Liver (tissue), 3 donors: ENCODE measurements at regions not wholly inside any gene's neighbourhood (a gene's known extent, or its start where the extent isn't known, plus 50 kb on each side); places are given as distances from the start of the nearest gene placed in this dataset.
"Not testable (repeated sequence)": the region's sequence is repeated elsewhere in the genome, so short reads cannot be mapped to it uniquely, and the experiment has no call there.

Experiments used
- FOXA1 ChIP-seq: IDR thresholded peaks from 2 replicates; pipeline ENCODE4 v1.6.1; 2016; ENCODE audit warnings: antibody characterized with exemption
- GABPA ChIP-seq, 2 donors: IDR thresholded peaks in 1 of 2; conservative IDR thresholded peaks in 1 of 2; 2 replicates each; pipeline ENCODE4 v1.6.1; 2016; ENCODE audit warnings: antibody characterized with exemption in 2 of 2, mild to moderate bottlenecking in 1 of 2, moderate library complexity in 1 of 2
- HNF4A ChIP-seq, 2 donors: conservative IDR thresholded peaks; 2 replicates each; pipeline ENCODE4 v1.6.1; 2016; ENCODE audit warnings: antibody characterized with exemption in 2 of 2, mild to moderate bottlenecking in 2 of 2
- HNF4G ChIP-seq: IDR thresholded peaks from 2 replicates; pipeline ENCODE4 v1.6.1; 2016; ENCODE audit warnings: antibody characterized with exemption
- JUND ChIP-seq, 2 donors: IDR thresholded peaks; 2 replicates each; pipeline ENCODE4 v1.6.1; 2016; ENCODE audit warnings: antibody characterized with exemption in 2 of 2
- SP1 ChIP-seq: IDR thresholded peaks from 2 replicates; pipeline ENCODE4 v1.6.1; 2018; ENCODE audit warnings: antibody characterized with exemption, mild to moderate bottlenecking
- TAF1 ChIP-seq: conservative IDR thresholded peaks from 2 replicates; pipeline ENCODE4 v1.6.1; 2016; ENCODE audit warnings: antibody characterized with exemption, mild to moderate bottlenecking
- YY1 ChIP-seq: IDR thresholded peaks from 2 replicates; pipeline ENCODE4 v1.6.1; 2016; ENCODE audit warnings: antibody characterized with exemption, mild to moderate bottlenecking
- TF ChIP-seq, protein P1 (sequence below): IDR thresholded peaks from 2 replicates; pipeline ENCODE4 v1.6.1; 2016; ENCODE audit warnings: antibody characterized with exemption
- TF ChIP-seq, protein P2 (sequence below): fragments of 150-350 bp; IDR thresholded peaks from 2 replicates; pipeline ENCODE4 v1.5.1; 2017; ENCODE audit warnings: improper control_type of control experiment, low read depth, low read length; ENCODE audit not compliant: missing input control
- TF ChIP-seq, protein P3 (sequence below): IDR thresholded peaks from 2 replicates; pipeline ENCODE4 v1.6.1; 2016; ENCODE audit warnings: antibody characterized with exemption
- TF ChIP-seq, protein P4 (sequence below): IDR thresholded peaks from 2 replicates; pipeline ENCODE4 v1.6.1; 2016; ENCODE audit warnings: antibody characterized with exemption
- TF ChIP-seq, protein P5 (sequence below): IDR thresholded peaks from 2 replicates; pipeline ENCODE4 v1.6.1; 2016; ENCODE audit warnings: antibody characterized with exemption, mild to moderate bottlenecking
- donor health status: healthy.
- donor health status: healthy.

DNA sequence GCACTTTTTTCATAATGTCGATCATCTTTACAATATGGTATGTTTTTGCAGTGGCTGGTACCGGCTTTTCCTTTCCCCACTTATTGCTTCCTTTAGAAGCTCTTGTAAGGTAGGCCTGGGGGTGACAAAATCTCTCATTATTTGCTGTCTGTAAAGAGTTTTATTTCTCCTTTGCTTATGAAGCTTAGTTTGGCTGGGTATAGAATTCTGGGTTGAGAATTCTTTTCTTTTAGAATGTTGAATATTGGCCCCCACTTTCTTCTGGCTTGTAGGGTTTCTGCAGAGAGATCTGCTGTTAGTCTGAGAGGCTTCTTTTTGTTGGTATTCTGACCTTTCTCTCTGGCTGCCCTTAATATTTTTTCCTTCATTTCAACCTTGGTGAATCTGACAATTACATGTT is 58.5 kb upstream of the OR14J1 start:
- TF ChIP-seq, protein P1, sequence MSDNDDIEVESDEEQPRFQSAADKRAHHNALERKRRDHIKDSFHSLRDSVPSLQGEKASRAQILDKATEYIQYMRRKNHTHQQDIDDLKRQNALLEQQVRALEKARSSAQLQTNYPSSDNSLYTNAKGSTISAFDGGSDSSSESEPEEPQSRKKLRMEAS = not testable (repeated sequence)
- TF ChIP-seq TAF1; YY1; JUND (IDR thresholded peaks at IDR 0.05); FOXA1; HNF4A (conservative IDR thresholded peaks at IDR 0.05); SP1; HNF4G; GABPA (IDR thresholded peaks at IDR 0.05 in 1 of 2, conservative IDR thresholded peaks at IDR 0.05 in 1 of 2): not testable (repeated sequence)
- TF ChIP-seq, protein P2, sequence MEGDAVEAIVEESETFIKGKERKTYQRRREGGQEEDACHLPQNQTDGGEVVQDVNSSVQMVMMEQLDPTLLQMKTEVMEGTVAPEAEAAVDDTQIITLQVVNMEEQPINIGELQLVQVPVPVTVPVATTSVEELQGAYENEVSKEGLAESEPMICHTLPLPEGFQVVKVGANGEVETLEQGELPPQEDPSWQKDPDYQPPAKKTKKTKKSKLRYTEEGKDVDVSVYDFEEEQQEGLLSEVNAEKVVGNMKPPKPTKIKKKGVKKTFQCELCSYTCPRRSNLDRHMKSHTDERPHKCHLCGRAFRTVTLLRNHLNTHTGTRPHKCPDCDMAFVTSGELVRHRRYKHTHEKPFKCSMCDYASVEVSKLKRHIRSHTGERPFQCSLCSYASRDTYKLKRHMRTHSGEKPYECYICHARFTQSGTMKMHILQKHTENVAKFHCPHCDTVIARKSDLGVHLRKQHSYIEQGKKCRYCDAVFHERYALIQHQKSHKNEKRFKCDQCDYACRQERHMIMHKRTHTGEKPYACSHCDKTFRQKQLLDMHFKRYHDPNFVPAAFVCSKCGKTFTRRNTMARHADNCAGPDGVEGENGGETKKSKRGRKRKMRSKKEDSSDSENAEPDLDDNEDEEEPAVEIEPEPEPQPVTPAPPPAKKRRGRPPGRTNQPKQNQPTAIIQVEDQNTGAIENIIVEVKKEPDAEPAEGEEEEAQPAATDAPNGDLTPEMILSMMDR = not testable (repeated sequence)
- TF ChIP-seq, protein P3, sequence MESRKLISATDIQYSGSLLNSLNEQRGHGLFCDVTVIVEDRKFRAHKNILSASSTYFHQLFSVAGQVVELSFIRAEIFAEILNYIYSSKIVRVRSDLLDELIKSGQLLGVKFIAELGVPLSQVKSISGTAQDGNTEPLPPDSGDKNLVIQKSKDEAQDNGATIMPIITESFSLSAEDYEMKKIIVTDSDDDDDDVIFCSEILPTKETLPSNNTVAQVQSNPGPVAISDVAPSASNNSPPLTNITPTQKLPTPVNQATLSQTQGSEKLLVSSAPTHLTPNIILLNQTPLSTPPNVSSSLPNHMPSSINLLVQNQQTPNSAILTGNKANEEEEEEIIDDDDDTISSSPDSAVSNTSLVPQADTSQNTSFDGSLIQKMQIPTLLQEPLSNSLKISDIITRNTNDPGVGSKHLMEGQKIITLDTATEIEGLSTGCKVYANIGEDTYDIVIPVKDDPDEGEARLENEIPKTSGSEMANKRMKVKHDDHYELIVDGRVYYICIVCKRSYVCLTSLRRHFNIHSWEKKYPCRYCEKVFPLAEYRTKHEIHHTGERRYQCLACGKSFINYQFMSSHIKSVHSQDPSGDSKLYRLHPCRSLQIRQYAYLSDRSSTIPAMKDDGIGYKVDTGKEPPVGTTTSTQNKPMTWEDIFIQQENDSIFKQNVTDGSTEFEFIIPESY = not testable (repeated sequence)
- TF ChIP-seq, protein P4, sequence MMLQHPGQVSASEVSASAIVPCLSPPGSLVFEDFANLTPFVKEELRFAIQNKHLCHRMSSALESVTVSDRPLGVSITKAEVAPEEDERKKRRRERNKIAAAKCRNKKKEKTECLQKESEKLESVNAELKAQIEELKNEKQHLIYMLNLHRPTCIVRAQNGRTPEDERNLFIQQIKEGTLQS = not testable (repeated sequence)
- TF ChIP-seq, protein P5, sequence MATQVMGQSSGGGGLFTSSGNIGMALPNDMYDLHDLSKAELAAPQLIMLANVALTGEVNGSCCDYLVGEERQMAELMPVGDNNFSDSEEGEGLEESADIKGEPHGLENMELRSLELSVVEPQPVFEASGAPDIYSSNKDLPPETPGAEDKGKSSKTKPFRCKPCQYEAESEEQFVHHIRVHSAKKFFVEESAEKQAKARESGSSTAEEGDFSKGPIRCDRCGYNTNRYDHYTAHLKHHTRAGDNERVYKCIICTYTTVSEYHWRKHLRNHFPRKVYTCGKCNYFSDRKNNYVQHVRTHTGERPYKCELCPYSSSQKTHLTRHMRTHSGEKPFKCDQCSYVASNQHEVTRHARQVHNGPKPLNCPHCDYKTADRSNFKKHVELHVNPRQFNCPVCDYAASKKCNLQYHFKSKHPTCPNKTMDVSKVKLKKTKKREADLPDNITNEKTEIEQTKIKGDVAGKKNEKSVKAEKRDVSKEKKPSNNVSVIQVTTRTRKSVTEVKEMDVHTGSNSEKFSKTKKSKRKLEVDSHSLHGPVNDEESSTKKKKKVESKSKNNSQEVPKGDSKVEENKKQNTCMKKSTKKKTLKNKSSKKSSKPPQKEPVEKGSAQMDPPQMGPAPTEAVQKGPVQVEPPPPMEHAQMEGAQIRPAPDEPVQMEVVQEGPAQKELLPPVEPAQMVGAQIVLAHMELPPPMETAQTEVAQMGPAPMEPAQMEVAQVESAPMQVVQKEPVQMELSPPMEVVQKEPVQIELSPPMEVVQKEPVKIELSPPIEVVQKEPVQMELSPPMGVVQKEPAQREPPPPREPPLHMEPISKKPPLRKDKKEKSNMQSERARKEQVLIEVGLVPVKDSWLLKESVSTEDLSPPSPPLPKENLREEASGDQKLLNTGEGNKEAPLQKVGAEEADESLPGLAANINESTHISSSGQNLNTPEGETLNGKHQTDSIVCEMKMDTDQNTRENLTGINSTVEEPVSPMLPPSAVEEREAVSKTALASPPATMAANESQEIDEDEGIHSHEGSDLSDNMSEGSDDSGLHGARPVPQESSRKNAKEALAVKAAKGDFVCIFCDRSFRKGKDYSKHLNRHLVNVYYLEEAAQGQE = not testable (repeated sequence)
